Activated T-helper 2 cell treated with anti-CD3 and anti-CD28 coated beads, Interferon-gamma antibody, Interleukin-2, Interleukin-4, amounts not matched to agents 10 μg/mL and 5 μg/mL and 100 μg/mL, durations not matched to agents 14 hours and 24 hours and 36 hours (primary cell): ENCODE measurements at regions not wholly inside any gene's neighbourhood (a gene's known extent, or its start where the extent isn't known, plus 50 kb on each side); places are given as distances from the start of the nearest gene placed in this dataset.

Experiments used
- DNase-seq: peaks from one replicate; pipeline ENCODE4 v3.0.0; 2021; ENCODE audit warnings: low spot score
- H3K27ac Mint-ChIP-seq: one replicate; pipeline ENCODE4 v1.8.0; 2021; ENCODE audit warnings: mixed read lengths
- H3K27me3 Mint-ChIP-seq: one replicate; pipeline ENCODE4 v1.8.0; 2021; ENCODE audit warnings: low read depth, mixed read lengths
- H3K36me3 Mint-ChIP-seq: one replicate; pipeline ENCODE4 v1.8.0; 2021; ENCODE audit warnings: low read depth, mixed read lengths
- H3K4me1 Mint-ChIP-seq: one replicate; pipeline ENCODE4 v1.8.0; 2021; ENCODE audit warnings: low read depth, mixed read lengths
- H3K4me3 Mint-ChIP-seq: one replicate; pipeline ENCODE4 v1.8.0; 2021; ENCODE audit warnings: low read depth, mild to moderate bottlenecking, moderate library complexity, mixed read lengths
- H3K9me3 Mint-ChIP-seq: one replicate; pipeline ENCODE4 v1.8.0; 2021; ENCODE audit warnings: mixed read lengths
- intact Hi-C: fragments of 100-400 bp; cut with micrococcal nuclease; formaldehyde crosslinking; loops from one replicate; pipeline ENCODE4 v1.15.1; 2023

DNA sequence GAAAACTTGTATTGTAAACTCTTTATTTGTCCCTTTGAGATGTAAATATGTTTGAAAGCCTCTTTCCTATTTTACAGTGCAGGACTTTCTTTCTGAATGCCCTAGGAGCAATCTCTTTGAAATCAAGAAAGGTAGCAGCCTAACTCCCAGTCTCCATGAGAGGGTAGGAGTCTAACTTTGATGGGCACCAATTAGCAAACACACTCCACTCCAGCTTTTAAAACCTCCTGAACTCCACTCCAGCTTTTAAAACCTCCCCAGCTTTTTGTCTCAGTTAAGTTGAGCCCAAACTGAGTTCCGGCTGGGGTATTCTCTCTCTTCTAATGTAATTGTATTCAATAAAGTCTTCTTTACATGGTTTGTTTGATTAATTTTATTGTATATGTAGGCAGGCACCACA lies 493.7 kb upstream of the CDH7 start:
- Mint-ChIP-seq H3K4me1 (no peaks in the 10 kb centered on the region), H3K27me3 (no peaks in the 10 kb centered on the region), H3K36me3 (no peaks in the 10 kb centered on the region)

DNA sequence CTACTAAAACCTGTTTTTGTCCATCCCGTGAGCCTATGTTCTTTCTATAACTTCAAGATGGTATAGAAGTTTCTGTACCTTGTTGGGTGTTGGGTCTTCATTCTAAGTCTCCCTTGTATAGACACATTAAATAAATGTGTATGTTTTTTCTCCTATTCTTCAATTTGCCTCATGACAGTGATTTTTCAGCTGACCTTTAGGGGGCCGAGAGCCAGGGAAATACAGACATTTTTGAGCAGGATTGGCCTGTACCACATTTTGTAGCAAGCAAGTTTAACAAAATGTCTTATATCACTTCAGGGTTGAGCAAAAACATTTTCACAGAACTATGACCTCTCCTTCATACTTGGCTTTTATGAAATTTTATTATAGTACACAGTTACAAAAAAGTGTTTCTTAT lies 495.4 kb upstream of the CDH7 start:
- DNase-seq: no peak
- Mint-ChIP-seq H3K4me1 (no peaks in the 10 kb centered on the region), H3K4me3 (no peak overlapping the region), H3K36me3 (no peaks in the 10 kb centered on the region), H3K9me3 (peaks cover 26% of the 10 kb centered on the region), H3K27ac (no peak overlapping the region), H3K27me3 (no peaks in the 10 kb centered on the region)
- intact Hi-C loops: no loop called here

More for the DNA sequence above, 493.7 kb upstream of the CDH7 start:
- Mint-ChIP-seq H3K9me3 (peaks cover 26% of the 10 kb centered on the region), H3K27ac (no peak overlapping the region), H3K4me3 (no peak overlapping the region)
- DNase-seq: no peak
- intact Hi-C loops: no loop called here

DNA sequence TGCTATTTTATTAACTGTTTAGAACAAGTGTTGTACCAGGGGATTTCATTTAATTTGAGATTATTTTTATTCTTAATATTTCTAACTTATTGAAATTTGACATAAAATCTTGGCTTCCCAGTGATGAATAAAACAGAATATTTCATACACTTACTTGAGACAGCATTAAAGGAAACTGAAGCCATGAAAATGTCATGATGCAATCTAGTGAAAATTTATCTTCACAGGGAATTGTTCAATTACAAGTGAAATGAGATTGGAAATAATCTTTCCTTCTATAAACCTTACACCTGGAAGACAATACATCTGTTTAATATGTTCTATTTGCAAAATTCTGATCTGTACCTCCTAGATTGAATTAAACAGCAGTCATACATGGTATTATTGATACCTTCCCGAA lies 511.0 kb upstream of the CDH7 start:
- peaks cover 12% of the 10 kb centered on the region for H3K9me3 Mint-ChIP-seq
- no peaks in the 10 kb centered on the region for H3K4me1 Mint-ChIP-seq
- no peak for DNase-seq
- intact Hi-C loops: no loop called here
- H3K27ac Mint-ChIP-seq: no peak overlapping the region
- no peaks in the 10 kb centered on the region for H3K27me3 Mint-ChIP-seq
- H3K4me3 Mint-ChIP-seq: no peak overlapping the region
- no peaks in the 10 kb centered on the region for H3K36me3 Mint-ChIP-seq

DNA sequence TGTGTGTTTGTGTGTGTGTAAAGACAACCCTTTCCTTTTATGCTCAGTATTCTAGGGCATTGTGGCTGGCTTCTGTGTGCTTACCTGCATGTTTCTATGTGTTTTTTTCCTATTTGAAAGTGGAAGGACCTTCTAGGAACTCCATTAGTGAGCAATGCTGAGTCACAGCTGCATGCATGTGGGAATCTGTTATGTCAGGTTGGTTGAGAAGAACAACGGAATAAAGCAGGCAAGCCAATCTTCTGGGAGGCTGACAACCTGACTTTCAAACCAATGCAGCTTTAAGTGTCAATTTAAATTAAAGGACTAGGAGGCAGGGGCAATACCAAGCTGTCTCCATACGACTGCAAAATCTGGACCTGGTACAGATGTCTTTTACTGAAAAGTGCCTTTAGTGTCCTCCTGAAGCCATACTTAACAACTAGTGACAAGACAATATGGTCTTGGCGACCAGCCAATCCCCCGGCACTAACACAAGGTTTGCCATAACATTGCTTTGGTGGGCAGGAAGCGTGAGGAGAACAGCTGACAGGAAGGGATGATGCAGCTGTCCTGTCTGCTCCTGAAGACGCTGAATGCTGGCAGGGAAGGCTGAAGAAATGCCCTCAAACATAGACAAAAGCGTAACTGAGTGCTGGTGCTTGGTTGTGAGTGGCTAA lies 514.7 kb upstream of the CDH7 start:
- H3K27me3 Mint-ChIP-seq: no peaks in the 10 kb centered on the region
- no peaks in the 10 kb centered on the region for H3K4me1 Mint-ChIP-seq
- intact Hi-C loops: no loop called here
- no peak overlapping the region for H3K4me3 Mint-ChIP-seq
- no peak overlapping the region for H3K27ac Mint-ChIP-seq
- H3K36me3 Mint-ChIP-seq: no peaks in the 10 kb centered on the region
- DNase-seq: no peak
- peaks cover 4% of the 10 kb centered on the region for H3K9me3 Mint-ChIP-seq

DNA sequence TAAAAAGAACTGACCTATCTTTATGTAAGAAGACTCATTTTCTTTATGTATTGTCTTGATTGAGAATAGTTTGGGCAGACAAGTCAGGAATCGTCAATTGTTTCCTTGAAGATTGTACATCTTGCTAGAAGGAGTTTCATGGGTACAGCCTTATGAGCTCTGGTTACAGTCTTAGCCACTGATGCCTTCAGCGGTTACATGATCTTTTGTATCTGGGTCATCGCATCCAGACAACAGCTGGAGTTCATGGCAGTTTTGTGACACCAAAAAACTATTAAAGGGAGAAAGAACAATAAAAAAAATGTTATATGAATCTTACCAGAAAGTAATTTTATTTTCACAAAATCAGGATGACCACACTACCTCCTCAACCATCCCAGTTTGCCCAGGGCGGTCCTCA lies 520.5 kb upstream of the CDH7 start:
- intact Hi-C loops: no loop called here
- Mint-ChIP-seq H3K4me3 (no peak overlapping the region), H3K27ac (no peak overlapping the region)

DNA sequence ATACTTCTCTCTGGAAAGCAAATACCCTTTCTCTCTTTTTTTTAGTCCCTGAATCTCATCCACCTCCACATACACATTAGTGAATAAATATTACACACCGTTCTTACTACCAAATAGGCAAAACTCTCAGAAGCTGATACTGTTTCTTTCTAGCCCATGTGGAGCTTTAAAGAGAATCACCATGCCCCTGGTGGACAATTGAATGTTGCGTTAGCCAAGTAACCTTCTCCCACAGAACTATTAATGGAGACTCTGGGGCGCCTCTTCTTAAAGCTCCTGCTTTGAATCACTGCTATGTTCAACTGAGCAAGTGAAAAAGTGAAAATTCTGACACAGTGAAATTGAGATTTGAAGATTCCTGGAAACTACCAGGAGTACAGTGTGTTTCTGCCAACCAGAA lies 522.8 kb upstream of the CDH7 start:
- H3K27ac Mint-ChIP-seq: no peak overlapping the region
- no peaks in the 10 kb centered on the region for H3K4me1 Mint-ChIP-seq
- intact Hi-C loops: no loop called here
- H3K4me3 Mint-ChIP-seq: no peak overlapping the region
- H3K27me3 Mint-ChIP-seq: no peaks in the 10 kb centered on the region
- H3K36me3 Mint-ChIP-seq: no peaks in the 10 kb centered on the region
- peaks cover 26% of the 10 kb centered on the region for H3K9me3 Mint-ChIP-seq
- DNase-seq: no peak

More for the DNA sequence above, 520.5 kb upstream of the CDH7 start:
- no peak for DNase-seq
- H3K4me1 Mint-ChIP-seq: no peaks in the 10 kb centered on the region
- no peaks in the 10 kb centered on the region for H3K27me3 Mint-ChIP-seq
- H3K9me3 Mint-ChIP-seq: peaks cover 19% of the 10 kb centered on the region
- no peaks in the 10 kb centered on the region for H3K36me3 Mint-ChIP-seq

DNA sequence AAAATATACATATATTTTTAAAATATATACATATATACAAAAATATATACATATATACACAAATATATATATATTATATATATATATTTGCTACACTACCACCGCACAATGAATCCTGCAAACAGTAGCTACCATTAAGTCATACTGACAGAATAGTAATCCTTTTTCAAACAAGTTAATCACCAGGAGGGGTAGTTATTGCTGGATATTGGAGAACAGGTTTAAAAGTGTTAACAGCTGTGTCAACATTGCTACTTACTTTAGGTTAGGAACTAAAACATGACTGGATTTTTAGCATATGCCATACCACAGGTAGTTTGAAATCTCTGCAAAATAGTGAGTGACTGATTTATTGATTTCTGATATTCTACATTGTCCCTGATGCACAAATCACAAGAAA lies 529.1 kb upstream of the CDH7 start:
- no peaks in the 10 kb centered on the region for H3K4me1 Mint-ChIP-seq
- DNase-seq: no peak
- H3K9me3 Mint-ChIP-seq: peaks cover 22% of the 10 kb centered on the region
- no peaks in the 10 kb centered on the region for H3K36me3 Mint-ChIP-seq
- no peaks in the 10 kb centered on the region for H3K27me3 Mint-ChIP-seq
- intact Hi-C loops: no loop called here
- H3K27ac Mint-ChIP-seq: no peak overlapping the region
- no peak overlapping the region for H3K4me3 Mint-ChIP-seq

DNA sequence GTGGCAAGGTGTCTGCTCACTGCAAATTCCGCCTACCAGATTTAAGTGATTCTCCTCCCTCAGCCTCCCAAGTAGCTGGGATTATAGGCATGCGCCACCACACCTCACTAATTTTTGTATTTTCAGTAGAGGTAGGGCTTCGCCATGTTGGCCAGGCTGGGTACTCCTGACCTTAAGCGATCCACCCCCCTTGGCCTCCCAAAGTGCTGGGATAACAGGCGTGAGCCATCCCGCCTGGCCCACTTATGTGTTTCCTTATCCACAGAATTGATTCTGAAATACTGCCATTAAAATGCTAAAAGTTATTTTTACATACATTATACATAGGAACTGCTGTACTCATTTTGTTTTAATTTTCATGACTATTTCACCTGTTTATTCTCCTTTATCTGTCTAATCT lies 529.7 kb upstream of the CDH7 start:
- H3K27ac Mint-ChIP-seq: no peak overlapping the region
- no peak overlapping the region for H3K4me3 Mint-ChIP-seq
- H3K4me1 Mint-ChIP-seq: no peaks in the 10 kb centered on the region
- no peaks in the 10 kb centered on the region for H3K27me3 Mint-ChIP-seq
- intact Hi-C loops: no loop called here
- H3K36me3 Mint-ChIP-seq: no peaks in the 10 kb centered on the region
- DNase-seq: no peak
- peaks cover 25% of the 10 kb centered on the region for H3K9me3 Mint-ChIP-seq

DNA sequence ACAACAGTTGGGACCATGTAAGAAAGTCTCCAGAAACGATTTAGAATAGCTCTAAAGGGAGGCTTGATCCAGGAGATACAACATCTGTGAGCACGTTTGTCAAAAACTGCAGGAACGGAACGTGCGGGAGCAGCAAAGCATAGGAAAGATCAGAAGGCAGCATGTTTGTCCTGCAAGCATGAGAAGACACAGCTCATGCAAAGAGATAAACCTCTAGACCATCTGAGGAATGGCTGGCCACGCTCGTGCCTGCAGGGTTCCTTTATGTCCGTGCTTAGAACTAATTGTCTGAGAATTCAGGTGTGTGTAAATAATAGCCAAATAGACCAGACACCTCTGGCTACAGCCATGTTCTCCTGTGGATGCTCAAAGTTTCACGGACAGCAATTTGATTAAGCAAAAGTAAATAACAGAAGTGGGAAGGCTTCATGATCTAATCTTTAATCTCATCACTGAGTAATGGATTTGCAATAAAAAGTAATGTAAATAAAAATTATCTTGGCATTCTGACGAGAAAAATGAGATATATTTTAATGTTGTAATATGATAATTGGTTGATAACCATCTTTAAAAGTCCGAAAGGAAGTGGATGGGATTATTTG lies 534.8 kb upstream of the CDH7 start:
- Mint-ChIP-seq H3K27ac (no peak overlapping the region), H3K9me3 (peaks cover 32% of the 10 kb centered on the region), H3K4me3 (no peak overlapping the region), H3K27me3 (no peaks in the 10 kb centered on the region), H3K36me3 (no peaks in the 10 kb centered on the region), H3K4me1 (no peaks in the 10 kb centered on the region)
- intact Hi-C loops: no loop called here
- DNase-seq: no peak

DNA sequence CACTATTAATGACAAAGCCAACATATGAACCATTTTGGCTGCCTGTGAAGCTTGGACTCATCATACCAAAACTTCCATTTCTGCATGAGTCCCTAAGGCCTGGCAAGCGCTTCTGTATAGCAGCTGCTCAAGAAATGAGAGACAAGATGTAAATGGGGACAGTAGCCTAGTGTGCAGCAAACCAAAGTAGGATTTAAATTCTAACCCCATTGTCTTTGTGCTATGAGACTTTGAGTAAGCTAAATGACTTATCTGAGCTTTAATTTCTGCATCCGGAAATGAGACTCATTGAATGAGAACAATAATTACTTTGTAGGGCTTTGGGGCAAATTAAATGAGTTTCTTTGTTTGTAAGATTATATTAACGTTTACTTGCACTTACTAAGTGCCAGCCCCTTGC lies 536.4 kb upstream of the CDH7 start:
- intact Hi-C loops: no loop called here
- Mint-ChIP-seq H3K9me3 (peaks cover 36% of the 10 kb centered on the region), H3K36me3 (no peaks in the 10 kb centered on the region), H3K4me3 (no peak overlapping the region), H3K4me1 (no peaks in the 10 kb centered on the region), H3K27ac (no peak overlapping the region), H3K27me3 (no peaks in the 10 kb centered on the region)
- no peak for DNase-seq

DNA sequence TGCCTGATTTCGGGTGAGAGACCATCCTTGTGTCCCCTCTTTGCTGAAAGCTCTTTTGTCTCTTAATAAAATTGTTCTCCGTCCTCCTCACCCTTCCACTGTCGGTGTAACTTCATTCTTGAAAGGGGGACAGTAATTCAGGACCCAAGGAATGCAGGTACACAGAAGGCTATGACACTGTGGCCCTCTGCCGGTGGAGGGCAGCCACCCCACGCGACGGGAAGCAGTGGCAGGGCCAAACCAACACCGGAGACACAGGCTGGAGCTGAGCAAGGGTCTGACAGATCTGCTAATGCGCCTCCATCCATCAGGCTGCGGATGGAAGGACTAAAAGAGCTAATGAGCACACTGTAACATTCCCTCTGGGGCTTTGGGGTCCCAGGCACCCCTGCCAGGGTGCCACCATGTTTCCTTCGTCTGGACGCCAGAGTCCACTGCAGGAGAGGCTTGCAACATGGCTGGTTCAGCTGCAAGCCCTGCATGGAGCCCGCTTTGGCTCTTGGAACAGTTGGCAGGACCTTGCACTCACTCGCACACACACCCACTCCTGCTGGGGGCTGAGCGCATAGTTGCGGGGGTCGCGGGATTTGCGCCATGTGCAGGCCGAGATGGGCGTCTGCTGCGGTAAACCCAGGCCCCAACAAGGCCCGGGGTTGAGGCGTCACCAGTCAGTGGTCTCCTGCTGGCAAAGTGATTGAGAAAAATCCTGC lies 544.1 kb upstream of the CDH7 start:
- intact Hi-C loops: no loop called here
- no peaks in the 10 kb centered on the region for H3K4me1 Mint-ChIP-seq
- no peak overlapping the region for H3K27ac Mint-ChIP-seq

DNA sequence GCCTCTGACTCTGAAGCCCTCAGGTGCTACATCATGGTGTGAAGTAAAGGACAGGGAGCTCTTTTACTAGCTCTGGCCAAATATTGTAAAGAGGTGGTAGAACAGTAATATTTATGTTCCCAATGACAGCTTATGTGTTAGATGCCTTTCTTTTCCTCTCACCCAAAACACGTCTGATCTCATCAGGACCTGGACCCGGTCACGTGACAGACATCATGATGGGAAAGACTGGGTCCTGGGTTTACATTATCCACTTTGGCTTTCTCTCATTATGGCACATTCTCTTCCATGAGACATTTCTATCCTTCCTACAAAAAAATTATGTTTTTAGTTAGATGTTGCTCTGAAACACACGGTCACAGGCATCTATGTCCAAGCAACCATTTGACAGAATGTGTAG lies 548.7 kb upstream of the CDH7 start:
- DNase-seq: no peak
- H3K36me3 Mint-ChIP-seq: no peaks in the 10 kb centered on the region
- peaks cover 40% of the 10 kb centered on the region for H3K9me3 Mint-ChIP-seq
- H3K27ac Mint-ChIP-seq: no peak overlapping the region
- intact Hi-C loops: no loop called here
- no peaks in the 10 kb centered on the region for H3K4me1 Mint-ChIP-seq
- H3K4me3 Mint-ChIP-seq: no peak overlapping the region
- H3K27me3 Mint-ChIP-seq: no peaks in the 10 kb centered on the region

More for the DNA sequence above, 544.1 kb upstream of the CDH7 start:
- H3K4me3 Mint-ChIP-seq: no peak overlapping the region
- no peaks in the 10 kb centered on the region for H3K27me3 Mint-ChIP-seq
- H3K9me3 Mint-ChIP-seq: peaks cover 31% of the 10 kb centered on the region
- DNase-seq: no peak
- H3K36me3 Mint-ChIP-seq: no peaks in the 10 kb centered on the region

DNA sequence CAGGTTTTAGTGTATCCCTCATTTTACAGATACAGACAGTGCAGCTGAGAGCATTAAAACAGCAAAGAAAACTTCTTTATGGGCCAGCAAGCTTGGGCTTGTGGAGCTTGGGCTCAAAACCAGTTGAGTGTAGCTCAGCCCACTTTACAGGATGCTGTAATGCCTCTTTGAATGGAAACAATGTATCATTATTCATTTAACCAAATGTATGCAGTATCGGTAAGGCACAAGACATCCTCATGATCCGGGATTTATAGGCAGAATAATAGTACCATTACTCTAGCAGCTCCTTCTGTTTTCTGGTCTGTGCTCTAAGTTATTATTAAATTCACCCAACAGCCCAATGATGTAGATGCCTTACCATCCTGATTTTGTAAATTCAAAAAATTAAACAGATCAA lies 575.1 kb upstream of the CDH7 start:
- Mint-ChIP-seq H3K4me1 (no peaks in the 10 kb centered on the region), H3K27me3 (no peaks in the 10 kb centered on the region), H3K4me3 (no peak overlapping the region), H3K27ac (no peak overlapping the region), H3K36me3 (no peaks in the 10 kb centered on the region), H3K9me3 (peaks cover 33% of the 10 kb centered on the region)
- intact Hi-C loops: no loop called here
- DNase-seq: no peak
